ENCODE measurements at regions not wholly inside any gene's neighbourhood (a gene's known extent, or its start where the extent isn't known, plus 50 kb on each side); places are given as distances from the start of the nearest gene placed in this dataset.

GRCh38 chr1:30295266-30295665, 428.1 kb downstream of the MATN1 start:
- Histone ChIP-seq H3K9me3 (ENCODE audit: low read length) (no peaks in the 10 kb centered on the region), H3K9me2 (ENCODE audit: insufficient read depth, low read length) (no peaks in the 10 kb centered on the region), H2AFZ (ENCODE audit: low read depth, low read length) (no peak overlapping the region), H3K4me3 (ENCODE audit: low read length) (no peak overlapping the region), H3K36me3 (ENCODE audit: insufficient read depth, low read length) (no peaks in the 10 kb centered on the region), H4K20me1 (ENCODE audit: insufficient read depth) (no peaks in the 10 kb centered on the region), H3F3A (ENCODE audit: insufficient read depth, low read length, poor library complexity, severe bottlenecking) (no peaks in the 10 kb centered on the region), H3K27me3 (ENCODE audit: insufficient read depth, low read depth, low read length) (no peaks in the 10 kb centered on the region), H3K9ac (ENCODE audit: low read length) (no peak overlapping the region), H3K27ac (ENCODE audit: low read length) (no peak overlapping the region), H3K4me2 (ENCODE audit: low read length) (no peak overlapping the region), H3K79me2 (replicated peaks; ENCODE audit: insufficient read depth, low read length) (no peaks in the 10 kb centered on the region)
- TF ChIP-seq MXI1 (conservative IDR thresholded peaks at IDR 0.05; ENCODE audit: poor library complexity, severe bottlenecking) = no peak

GRCh38 chr1:30294508-30294907, 428.9 kb downstream of the MATN1 start:
- Histone ChIP-seq H2AFZ (ENCODE audit: low read depth, low read length) (no peak overlapping the region), H3F3A (ENCODE audit: insufficient read depth, low read length, poor library complexity, severe bottlenecking) (no peaks in the 10 kb centered on the region), H3K36me3 (ENCODE audit: insufficient read depth, low read length) (no peaks in the 10 kb centered on the region), H3K79me2 (replicated peaks; ENCODE audit: insufficient read depth, low read length) (no peaks in the 10 kb centered on the region), H3K4me3 (ENCODE audit: low read length) (no peak overlapping the region), H3K9ac (ENCODE audit: low read length) (no peak overlapping the region), H3K9me3 (ENCODE audit: low read length) (no peaks in the 10 kb centered on the region), H3K27me3 (ENCODE audit: insufficient read depth, low read depth, low read length) (no peaks in the 10 kb centered on the region), H3K4me2 (ENCODE audit: low read length) (no peak overlapping the region), H3K9me2 (ENCODE audit: insufficient read depth, low read length) (no peaks in the 10 kb centered on the region), H4K20me1 (ENCODE audit: insufficient read depth) (no peaks in the 10 kb centered on the region), H3K27ac (ENCODE audit: low read length) (no peak overlapping the region)
- TF ChIP-seq EZH2 (IDR thresholded peaks at IDR 0.05; ENCODE audit: borderline replicate concordance, insufficient read depth, low read length, poor library complexity, severe bottlenecking) (no peak), REST (IDR thresholded peaks at IDR 0.05; ENCODE audit: borderline replicate concordance) (no peak), TAF1 (IDR thresholded peaks at IDR 0.05; ENCODE audit: low read depth) (no peak), POLR2AphosphoS5 (IDR thresholded peaks at IDR 0.05) (no peak), RAD21 (conservative IDR thresholded peaks at IDR 0.05) (no peak), SMC3 (conservative IDR thresholded peaks at IDR 0.05; ENCODE audit: poor library complexity) (no peak), EP300 (conservative IDR thresholded peaks at IDR 0.05; ENCODE audit: poor library complexity, severe bottlenecking) (no peak), CTCF (IDR thresholded peaks at IDR 0.05; ENCODE audit: poor library complexity, severe bottlenecking) (no peak), MXI1 (conservative IDR thresholded peaks at IDR 0.05; ENCODE audit: poor library complexity, severe bottlenecking) (no peak)

GRCh38 chr1:30292451-30292850, 430.9 kb downstream of the MATN1 start:
- H4K20me1 ChIP-seq (ENCODE audit: insufficient read depth) = no peaks in the 10 kb centered on the region
- no peaks in the 10 kb centered on the region for H3K79me2 ChIP-seq (replicated peaks; ENCODE audit: insufficient read depth, low read length)
- H3K9me2 ChIP-seq (ENCODE audit: insufficient read depth, low read length) = no peaks in the 10 kb centered on the region
- TF ChIP-seq POLR2AphosphoS5 (IDR thresholded peaks at IDR 0.05) (no peak), SMC3 (conservative IDR thresholded peaks at IDR 0.05; ENCODE audit: poor library complexity) (no peak), EP300 (conservative IDR thresholded peaks at IDR 0.05; ENCODE audit: poor library complexity, severe bottlenecking) (no peak), MXI1 (conservative IDR thresholded peaks at IDR 0.05; ENCODE audit: poor library complexity, severe bottlenecking) (no peak), RAD21 (conservative IDR thresholded peaks at IDR 0.05) (no peak), REST (IDR thresholded peaks at IDR 0.05; ENCODE audit: borderline replicate concordance) (no peak), EZH2 (IDR thresholded peaks at IDR 0.05; ENCODE audit: borderline replicate concordance, insufficient read depth, low read length, poor library complexity, severe bottlenecking) (no peak), TAF1 (IDR thresholded peaks at IDR 0.05; ENCODE audit: low read depth) (no peak), CTCF (IDR thresholded peaks at IDR 0.05; ENCODE audit: poor library complexity, severe bottlenecking) (no peak)
- H3F3A ChIP-seq (ENCODE audit: insufficient read depth, low read length, poor library complexity, severe bottlenecking) = no peaks in the 10 kb centered on the region
- no peak overlapping the region for H2AFZ ChIP-seq (ENCODE audit: low read depth, low read length)
- H3K9ac ChIP-seq (ENCODE audit: low read length) = no peak overlapping the region
- no peak overlapping the region for H3K4me3 ChIP-seq (ENCODE audit: low read length)
- no peak overlapping the region for H3K27ac ChIP-seq (ENCODE audit: low read length)
- no peaks in the 10 kb centered on the region for H3K36me3 ChIP-seq (ENCODE audit: insufficient read depth, low read length)
- H3K4me2 ChIP-seq (ENCODE audit: low read length) = no peak overlapping the region
- H3K9me3 ChIP-seq (ENCODE audit: low read length) = no peaks in the 10 kb centered on the region
- no peaks in the 10 kb centered on the region for H3K27me3 ChIP-seq (ENCODE audit: insufficient read depth, low read depth, low read length)

Data from neural cell (in vitro differentiated cells).